ENCODE measurements at regions not wholly inside any gene's neighbourhood (a gene's known extent, or its start where the extent isn't known, plus 50 kb on each side); places are given as distances from the start of the nearest gene placed in this dataset.

- TF ChIP-seq CUX1 (IDR thresholded peaks at IDR 0.05; ENCODE audit: insufficient replicate concordance, low read depth, low read length) = no peak
Measured at GRCh38 chr7:47071866-47072265, 510.0 kb downstream of the TNS3 start (continued).

GRCh38 chr7:47069385-47070076, 512.4 kb downstream of the TNS3 start:
- no peak overlapping the region for H3K4me2 ChIP-seq (ENCODE audit: control insufficient read depth, insufficient read depth)
- FAIRE-seq (no peak), DNase-seq (ENCODE audit: low read depth, low spot score) (no peak), ATAC-seq (no peak)
- ChIA-PET POLR2A (no interaction called here), CTCF (interaction anchor here (0.9 to 1.4 kb wide), 2 partner anchors 19 to 1147 kb away, joined by 4 read pairs; no protein-coding TSS in a partner anchor), SMC1A (ENCODE audit: uncharacterized antibody, unreplicated experiment) (no interaction called here), RAD21 (ENCODE audit: unreplicated experiment) (no interaction called here)
- H3K4me1 ChIP-seq (ENCODE audit: control insufficient read depth, insufficient read depth, low read length) = no peaks in the 10 kb centered on the region
- no peak overlapping the region for H3K9ac ChIP-seq (ENCODE audit: control insufficient read depth, insufficient read depth, low read length)
- no peaks in the 10 kb centered on the region; a peak in 1 of 4 replicates for H3K27me3 ChIP-seq (replicated peaks in 1 of 2; ENCODE audit: control insufficient read depth in 2 of 2, insufficient read depth in 2 of 2, low read length in 1 of 2)
- H3K36me3 ChIP-seq (ENCODE audit: control insufficient read depth in 2 of 2, insufficient read depth in 2 of 2, low read length in 1 of 2) = no peaks in the 10 kb centered on the region
- no peak overlapping the region for H3K4me3 ChIP-seq
- H2AFZ ChIP-seq (ENCODE audit: control insufficient read depth, low read depth, low read length) = no peak overlapping the region
- no peaks in the 10 kb centered on the region for H3K79me2 ChIP-seq (ENCODE audit: control insufficient read depth, insufficient read depth, low read length)
- H3K27ac ChIP-seq (ENCODE audit: control insufficient read depth, insufficient read depth) = no peak overlapping the region
- intact Hi-C loops (cut with micrococcal nuclease; ENCODE audit: unreplicated experiment) (no loop called here), in situ Hi-C loops (cut with MboI) (no loop called here)
- H3K9me3 ChIP-seq (replicated peaks; ENCODE audit: control insufficient read depth, insufficient read depth, low read length) = no peaks in the 10 kb centered on the region
- WGBS (ENCODE audit: insufficient coverage, insufficient replicate concordance, low lambda C conversion rate, missing lambda C conversion rate) = 38% methylated on average over 15 of the region's 15 CpGs
- no TSS peak for BruUV-seq (replicated peaks)
- no peaks in the 10 kb centered on the region for H4K20me1 ChIP-seq (ENCODE audit: control insufficient read depth, insufficient read depth)
- TF ChIP-seq ZZZ3 (IDR thresholded peaks at IDR 0.05; ENCODE audit: control insufficient read depth, insufficient read length, low read depth) (no peak), SRF (IDR thresholded peaks at IDR 0.05; ENCODE audit: low read depth in 2 of 2, low read length in 2 of 2) (no peak), YBX1 (IDR thresholded peaks at IDR 0.05) (no peak), RCOR1 (conservative IDR thresholded peaks at IDR 0.05; ENCODE audit: low read depth, low read length) (no peak), MEF2B (IDR thresholded peaks at IDR 0.05; ENCODE audit: partially characterized antibody, poor library complexity, severe bottlenecking) (no peak), NFYA (IDR thresholded peaks at IDR 0.05; ENCODE audit: borderline replicate concordance, low read depth, low read length) (no peak), TCF7 (IDR thresholded peaks at IDR 0.05; ENCODE audit: borderline replicate concordance) (no peak), BCL11A (IDR thresholded peaks at IDR 0.05; ENCODE audit: low read depth, low read length) (no peak), MYB (IDR thresholded peaks at IDR 0.05; ENCODE audit: borderline replicate concordance, low read depth, low read length) (no peak), CTCF (IDR thresholded peaks at IDR 0.05 in 2 of 3, conservative IDR thresholded peaks at IDR 0.05 in 1 of 3; ENCODE audit: control insufficient read depth in 2 of 3, extremely low read depth in 1 of 3, insufficient read depth in 1 of 3, low read depth in 3 of 3, low read length in 3 of 3) (no peak), PBX3 (IDR thresholded peaks at IDR 0.05; ENCODE audit: insufficient replicate concordance, low read depth, low read length) (no peak), SMARCA5 (IDR thresholded peaks at IDR 0.05) (no peak)
